ENCODE measurements at regions not wholly inside any gene's neighbourhood (a gene's known extent, or its start where the extent isn't known, plus 50 kb on each side); places are given as distances from the start of the nearest gene placed in this dataset.

GRCh38 chr22:48236261-48236660, 1473.8 kb downstream of the TBC1D22A start:
- no peak for DNase-seq (ENCODE audit: low read depth in 2 of 2, low spot score in 1 of 2)

GRCh38 chr22:48235744-48236143, 1473.3 kb downstream of the TBC1D22A start:
- no peak for DNase-seq (ENCODE audit: low read depth in 2 of 2, low spot score in 1 of 2)

GRCh38 chr22:48234011-48234410, 1471.6 kb downstream of the TBC1D22A start:
- no peak for DNase-seq (ENCODE audit: low read depth in 2 of 2, low spot score in 1 of 2)

GRCh38 chr22:48233586-48233985, 1471.1 kb downstream of the TBC1D22A start:
- no peak for DNase-seq (ENCODE audit: low read depth in 2 of 2, low spot score in 1 of 2)

GRCh38 chr22:48228468-48228867, 1466.0 kb downstream of the TBC1D22A start:
- no peak for DNase-seq (ENCODE audit: low read depth in 2 of 2, low spot score in 1 of 2)

- DNase-seq (ENCODE audit: low read depth in 2 of 2, low spot score in 1 of 2), result no peak
These were observed 1465.0 kb downstream of the TBC1D22A start for GRCh38 chr22:48227341-48228018.

GRCh38 chr22:48226026-48227013, 1463.9 kb downstream of the TBC1D22A start:
- no peak for DNase-seq (ENCODE audit: low read depth in 2 of 2, low spot score in 1 of 2)

GRCh38 chr22:48224332-48224731, 1461.9 kb downstream of the TBC1D22A start:
- DNase-seq (ENCODE audit: low read depth in 2 of 2, low spot score in 1 of 2), result no peak

- DNase-seq (ENCODE audit: low read depth in 2 of 2, low spot score in 1 of 2), result no peak
These were observed 1461.2 kb downstream of the TBC1D22A start for GRCh38 chr22:48223488-48224190.

GRCh38 chr22:48222742-48223487, 1460.5 kb downstream of the TBC1D22A start:
- no peak for DNase-seq (ENCODE audit: low read depth in 2 of 2, low spot score in 1 of 2)

GRCh38 chr22:48218889-48219420, 1456.5 kb downstream of the TBC1D22A start:
- no peak for DNase-seq (ENCODE audit: low read depth in 2 of 2, low spot score in 1 of 2)

- no peak for DNase-seq (ENCODE audit: low read depth in 2 of 2, low spot score in 1 of 2)
These were observed 1455.1 kb downstream of the TBC1D22A start for GRCh38 chr22:48217596-48217995.

GRCh38 chr22:48212727-48213126, 1450.3 kb downstream of the TBC1D22A start:
- no peak for DNase-seq (ENCODE audit: low read depth in 2 of 2, low spot score in 1 of 2)

GRCh38 chr22:48210812-48211211, 1448.4 kb downstream of the TBC1D22A start:
- no peak for DNase-seq (ENCODE audit: low read depth in 2 of 2, low spot score in 1 of 2)

- no peak for DNase-seq (ENCODE audit: low read depth in 2 of 2, low spot score in 1 of 2)
These were observed 1447.7 kb downstream of the TBC1D22A start for GRCh38 chr22:48210198-48210580.

GRCh38 chr22:48209473-48210197, 1447.2 kb downstream of the TBC1D22A start:
- DNase-seq (ENCODE audit: low read depth in 2 of 2, low spot score in 1 of 2), result no peak

- no peak for DNase-seq (ENCODE audit: low read depth in 2 of 2, low spot score in 1 of 2)
These were observed 1446.4 kb downstream of the TBC1D22A start for GRCh38 chr22:48208894-48209293.

GRCh38 chr22:48207919-48208535, 1445.6 kb downstream of the TBC1D22A start:
- no peak for DNase-seq (ENCODE audit: low read depth in 2 of 2, low spot score in 1 of 2)

GRCh38 chr22:48205790-48206189, 1443.3 kb downstream of the TBC1D22A start:
- DNase-seq (ENCODE audit: low read depth in 2 of 2, low spot score in 1 of 2), result no peak

- no peak for DNase-seq (ENCODE audit: low read depth in 2 of 2, low spot score in 1 of 2)
These were observed 1442.7 kb downstream of the TBC1D22A start for GRCh38 chr22:48205161-48205560.

All from stimulated activated CD8-positive, alpha-beta memory T cell treated with anti-CD3 and anti-CD28 coated beads, Interleukin-4, amount 100 ng/mL, for 4 hours (primary cell).